ENCODE measurements at regions not wholly inside any gene's neighbourhood (a gene's known extent, or its start where the extent isn't known, plus 50 kb on each side); places are given as distances from the start of the nearest gene placed in this dataset.

DNA sequence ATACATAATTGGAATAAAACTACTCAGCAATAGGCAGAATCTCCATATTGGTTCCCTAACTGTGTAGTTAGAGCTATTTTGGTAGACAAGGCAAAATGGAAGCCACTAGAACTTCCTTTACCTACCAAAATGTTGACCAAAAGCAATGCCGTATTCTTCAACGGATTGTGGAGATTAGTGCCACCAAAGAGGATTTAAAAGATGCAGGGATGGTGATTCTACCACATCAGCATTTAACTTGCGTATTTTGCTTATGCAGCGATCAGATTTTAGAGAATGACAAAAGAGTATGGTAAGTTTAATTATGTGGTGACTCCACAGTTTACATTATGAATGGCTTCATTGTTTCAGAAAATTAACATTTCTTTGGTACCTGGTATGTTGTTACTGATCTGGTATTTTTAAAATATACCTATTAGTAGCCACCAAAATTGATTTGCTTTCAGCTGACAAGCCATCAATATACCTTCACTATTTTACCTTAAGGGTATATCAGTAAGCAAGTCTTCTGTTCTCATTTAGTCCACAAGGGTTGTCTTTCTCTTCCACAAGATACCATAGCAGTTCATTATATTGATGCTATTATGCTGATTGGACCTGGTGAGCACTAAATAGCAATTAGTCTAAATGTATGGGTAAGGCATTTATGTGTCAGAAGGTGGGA, 1910.7 kb upstream of the PRR20A start:
- no peaks in the 10 kb centered on the region for H3K4me1 Mint-ChIP-seq
- DNase-seq (ENCODE audit: low spot score in 2 of 2) (no peak), ATAC-seq (replicated peaks; ENCODE audit: extremely low read depth, poor library complexity, severe bottlenecking) (no peak)
- no peaks in the 10 kb centered on the region for H3K36me3 Mint-ChIP-seq (ENCODE audit: insufficient read depth)
- H3K27ac Mint-ChIP-seq (ENCODE audit: low read depth), result no peak overlapping the region
- H3K27me3 Mint-ChIP-seq, result no peaks in the 10 kb centered on the region
- H3K4me3 Mint-ChIP-seq, result no peak overlapping the region
- H3K9me3 Mint-ChIP-seq, result peaks cover 12% of the 10 kb centered on the region

DNA sequence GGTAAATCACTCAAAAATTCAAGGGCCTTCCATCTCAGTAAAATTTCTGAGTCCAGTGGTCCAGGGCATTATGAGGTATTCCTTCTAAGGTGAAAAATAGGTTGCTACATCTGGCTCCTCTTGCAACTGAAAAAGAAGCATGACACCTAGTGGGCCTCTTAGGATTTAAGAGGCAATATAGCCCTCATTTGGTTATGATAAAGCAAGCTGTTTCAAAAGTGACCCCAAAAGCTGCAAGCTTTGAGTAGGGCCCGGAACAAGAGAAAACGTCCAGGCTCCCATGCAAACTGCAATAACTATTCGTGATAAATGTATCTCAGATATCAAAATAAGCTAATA, 1910.2 kb upstream of the PRR20A start:
- ATAC-seq (replicated peaks; ENCODE audit: extremely low read depth, poor library complexity, severe bottlenecking) (no peak), DNase-seq (ENCODE audit: low spot score in 2 of 2) (no peak)
- no peak overlapping the region for H3K4me3 Mint-ChIP-seq
- H3K27me3 Mint-ChIP-seq, result no peaks in the 10 kb centered on the region
- H3K36me3 Mint-ChIP-seq (ENCODE audit: insufficient read depth), result no peaks in the 10 kb centered on the region
- no peaks in the 10 kb centered on the region for H3K4me1 Mint-ChIP-seq
- peaks cover 12% of the 10 kb centered on the region for H3K9me3 Mint-ChIP-seq
- no peak overlapping the region for H3K27ac Mint-ChIP-seq (ENCODE audit: low read depth)

DNA sequence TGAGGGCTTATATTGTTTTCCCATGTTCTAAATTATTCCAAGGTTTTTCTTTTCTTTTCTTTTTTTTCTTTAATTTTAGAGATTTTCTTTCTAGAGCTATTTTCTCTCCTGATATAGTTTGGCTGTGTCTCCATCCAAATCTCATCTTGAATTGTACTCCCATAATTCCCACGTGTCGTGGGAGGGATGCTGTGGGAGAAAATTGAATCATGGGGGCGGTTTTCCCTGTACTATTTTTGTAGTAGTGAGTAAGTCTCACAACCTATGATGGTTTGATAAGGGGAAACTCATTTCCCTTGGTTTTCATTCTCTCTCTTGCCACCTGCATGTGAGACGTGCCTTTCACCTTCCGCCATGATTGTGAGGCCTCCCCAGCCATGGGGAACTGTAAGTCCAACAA, 1906.4 kb upstream of the PRR20A start:
- Mint-ChIP-seq H3K9me3 (peaks cover 23% of the 10 kb centered on the region), H3K36me3 (ENCODE audit: insufficient read depth) (peaks cover 2% of the 10 kb centered on the region), H3K27ac (ENCODE audit: low read depth) (no peak overlapping the region), H3K27me3 (no peaks in the 10 kb centered on the region), H3K4me1 (no peaks in the 10 kb centered on the region), H3K4me3 (no peak overlapping the region)
- ATAC-seq (replicated peaks; ENCODE audit: extremely low read depth, poor library complexity, severe bottlenecking) (no peak), DNase-seq (ENCODE audit: low spot score in 2 of 2) (no peak)

DNA sequence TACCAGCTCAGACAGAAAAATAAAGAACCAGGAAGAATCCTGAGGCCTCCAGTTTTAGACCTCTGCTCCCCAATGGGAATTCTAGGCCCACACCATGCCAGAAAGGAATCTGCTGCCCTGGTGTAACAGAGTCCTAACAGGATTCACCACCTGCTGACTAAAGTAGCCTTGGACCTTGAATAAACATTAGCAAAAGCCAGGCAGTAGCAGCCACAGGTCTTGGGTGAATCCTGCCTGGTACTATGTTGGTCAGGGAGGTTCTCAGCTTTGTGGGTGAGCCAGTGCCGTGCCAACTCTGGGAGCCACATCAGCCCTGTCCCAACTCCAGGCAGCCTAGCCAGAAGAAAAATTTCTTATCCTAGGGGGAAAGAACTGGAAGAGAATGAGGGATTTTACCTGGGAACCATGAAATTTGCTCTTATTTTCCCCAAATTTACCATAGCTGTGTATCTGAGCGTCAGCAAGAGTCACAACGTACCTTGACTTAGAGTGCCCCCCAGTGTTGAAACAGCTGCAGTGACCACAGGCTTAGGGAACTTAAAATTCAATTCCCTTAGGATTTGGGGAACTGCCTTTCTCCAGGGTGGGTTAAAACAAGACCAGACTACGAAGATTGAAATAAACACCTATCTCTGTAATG, 1895.6 kb upstream of the PRR20A start:
- DNase-seq (ENCODE audit: low spot score in 2 of 2) (no peak), ATAC-seq (replicated peaks; ENCODE audit: extremely low read depth, poor library complexity, severe bottlenecking) (no peak)
- no peak overlapping the region for H3K4me3 Mint-ChIP-seq
- H3K36me3 Mint-ChIP-seq (ENCODE audit: insufficient read depth), result no peaks in the 10 kb centered on the region
- H3K27ac Mint-ChIP-seq (ENCODE audit: low read depth), result no peak overlapping the region
- H3K4me1 Mint-ChIP-seq, result no peaks in the 10 kb centered on the region
- no peaks in the 10 kb centered on the region for H3K27me3 Mint-ChIP-seq
- H3K9me3 Mint-ChIP-seq, result peaks cover 25% of the 10 kb centered on the region

DNA sequence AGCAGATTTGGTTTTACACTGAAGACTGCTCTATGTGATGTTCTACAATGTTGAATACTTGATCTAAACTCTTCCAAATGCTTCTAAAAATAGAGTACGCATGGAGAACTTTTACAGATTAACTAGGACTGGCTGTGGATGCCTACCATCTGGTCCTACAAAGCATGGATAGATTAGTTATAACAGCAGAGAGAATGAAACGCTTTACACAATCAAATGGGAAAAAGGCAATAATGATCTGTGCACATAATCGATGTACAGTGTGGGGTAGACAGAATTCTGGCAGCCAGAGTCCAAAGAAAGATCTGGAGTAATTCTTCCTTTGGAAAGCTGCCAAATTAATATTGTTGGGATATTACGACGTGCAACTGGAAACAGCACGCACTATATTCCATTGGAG, 1885.5 kb upstream of the PRR20A start:
- no peaks in the 10 kb centered on the region for H3K4me1 Mint-ChIP-seq
- peaks cover 1% of the 10 kb centered on the region for H3K36me3 Mint-ChIP-seq (ENCODE audit: insufficient read depth)
- H3K4me3 Mint-ChIP-seq, result no peak overlapping the region
- ATAC-seq (replicated peaks; ENCODE audit: extremely low read depth, poor library complexity, severe bottlenecking) (no peak), DNase-seq (ENCODE audit: low spot score in 2 of 2) (no peak)
- no peaks in the 10 kb centered on the region for H3K27me3 Mint-ChIP-seq
- no peak overlapping the region for H3K27ac Mint-ChIP-seq (ENCODE audit: low read depth)
- H3K9me3 Mint-ChIP-seq, result peaks cover 46% of the 10 kb centered on the region

DNA sequence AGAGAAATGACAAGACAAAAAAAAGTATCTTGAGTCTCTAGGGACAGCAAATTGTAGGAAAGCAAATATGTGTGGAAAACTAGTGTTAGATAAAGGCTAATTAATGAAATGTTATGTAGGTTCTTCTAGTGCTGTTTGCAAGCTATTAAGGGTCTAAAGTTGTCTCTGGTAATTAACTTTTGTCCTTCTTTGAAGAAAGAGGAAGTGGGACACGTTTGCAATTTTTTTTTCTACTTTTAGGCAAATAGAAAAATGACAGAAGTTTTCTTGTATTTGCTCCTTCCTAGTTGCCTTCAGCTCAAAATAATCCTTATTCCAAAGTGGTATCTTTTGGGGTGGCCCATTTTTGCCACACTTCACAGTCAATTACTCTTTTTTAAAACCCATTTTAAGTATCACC, 1877.7 kb upstream of the PRR20A start:
- Mint-ChIP-seq H3K9me3 (peaks cover 28% of the 10 kb centered on the region), H3K27me3 (no peaks in the 10 kb centered on the region), H3K4me3 (no peak overlapping the region), H3K4me1 (no peaks in the 10 kb centered on the region), H3K36me3 (ENCODE audit: insufficient read depth) (no peaks in the 10 kb centered on the region), H3K27ac (ENCODE audit: low read depth) (no peak overlapping the region)
- DNase-seq (ENCODE audit: low spot score in 2 of 2) (no peak), ATAC-seq (replicated peaks; ENCODE audit: extremely low read depth, poor library complexity, severe bottlenecking) (no peak)

DNA sequence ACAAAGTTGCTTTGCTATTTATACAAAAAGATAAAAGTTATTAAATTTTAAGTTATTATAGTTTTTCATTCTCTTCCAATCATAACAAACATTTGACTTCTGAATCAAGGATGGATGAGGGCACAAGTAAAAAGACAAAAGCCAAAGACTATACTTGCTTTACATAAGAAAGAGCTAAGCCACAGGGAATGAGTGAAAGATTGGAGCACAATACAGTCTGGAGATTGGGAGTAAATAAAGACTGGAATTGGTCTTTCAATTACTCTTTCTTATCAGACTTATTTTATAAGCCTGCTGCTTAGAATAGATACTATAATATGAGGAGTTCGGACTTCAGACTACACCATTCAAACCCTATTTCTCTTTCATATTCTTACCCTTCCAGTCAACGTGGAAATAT, 1874.1 kb upstream of the PRR20A start:
- ATAC-seq (replicated peaks; ENCODE audit: extremely low read depth, poor library complexity, severe bottlenecking), result no peak

DNA sequence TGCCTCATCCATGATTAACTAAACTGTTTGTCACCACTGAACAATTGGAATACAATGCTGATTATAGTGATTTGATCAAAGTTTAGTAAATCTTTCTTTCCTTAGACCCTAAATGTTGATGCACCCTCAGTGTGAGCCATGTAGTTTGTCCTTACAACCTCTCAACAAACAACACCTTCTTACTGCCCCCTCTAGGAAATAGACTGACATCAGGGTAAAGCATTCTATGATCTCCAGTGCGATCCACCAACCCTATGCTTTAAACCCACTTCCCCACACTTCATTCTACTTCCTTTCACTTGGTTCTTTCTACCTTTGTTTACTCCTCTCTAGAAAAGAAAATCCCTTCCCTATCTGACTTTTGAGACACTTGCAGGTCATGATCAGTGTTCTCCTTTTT, 1842.5 kb upstream of the PRR20A start:
- no peak overlapping the region for H3K4me3 Mint-ChIP-seq
- H3K9me3 Mint-ChIP-seq, result peaks cover 28% of the 10 kb centered on the region
- no peaks in the 10 kb centered on the region for H3K27me3 Mint-ChIP-seq
- no peak for DNase-seq (ENCODE audit: low spot score in 2 of 2)
- H3K27ac Mint-ChIP-seq (ENCODE audit: low read depth), result no peak overlapping the region
- H3K36me3 Mint-ChIP-seq (ENCODE audit: insufficient read depth), result no peaks in the 10 kb centered on the region
- ATAC-seq (replicated peaks; ENCODE audit: extremely low read depth, poor library complexity, severe bottlenecking), result no peak
- no peaks in the 10 kb centered on the region for H3K4me1 Mint-ChIP-seq

More for the DNA sequence above, 1874.1 kb upstream of the PRR20A start:
- no peaks in the 10 kb centered on the region for H3K4me1 Mint-ChIP-seq
- H3K9me3 Mint-ChIP-seq, result peaks cover 16% of the 10 kb centered on the region
- H3K27ac Mint-ChIP-seq (ENCODE audit: low read depth), result no peak overlapping the region
- no peaks in the 10 kb centered on the region for H3K27me3 Mint-ChIP-seq
- no peak for DNase-seq (ENCODE audit: low spot score in 2 of 2)
- H3K36me3 Mint-ChIP-seq (ENCODE audit: insufficient read depth), result no peaks in the 10 kb centered on the region
- H3K4me3 Mint-ChIP-seq, result no peak overlapping the region

DNA sequence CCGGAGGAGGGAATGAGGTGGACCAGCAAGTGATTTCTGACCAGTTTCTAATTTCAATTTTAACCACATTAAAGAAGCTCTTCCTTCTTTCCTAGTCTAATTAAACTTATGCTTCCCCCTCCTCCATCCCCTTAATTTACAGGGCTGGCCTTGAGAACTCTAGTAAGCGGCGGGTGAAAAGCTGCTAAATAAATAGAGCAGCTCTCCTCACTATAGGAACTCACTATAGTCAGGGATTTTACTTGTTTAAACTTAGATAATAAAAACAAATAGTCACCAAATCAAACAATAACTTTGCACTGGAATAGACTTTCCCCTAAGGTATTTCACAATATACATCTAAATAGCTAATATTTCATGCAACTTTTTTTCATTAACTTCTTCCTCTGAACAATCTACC, 1838.2 kb upstream of the PRR20A start:
- no peak overlapping the region for H3K4me3 Mint-ChIP-seq
- ATAC-seq (replicated peaks; ENCODE audit: extremely low read depth, poor library complexity, severe bottlenecking) (no peak), DNase-seq (ENCODE audit: low spot score in 2 of 2) (no peak)
- H3K4me1 Mint-ChIP-seq, result no peaks in the 10 kb centered on the region
- peaks cover 22% of the 10 kb centered on the region for H3K9me3 Mint-ChIP-seq
- H3K27ac Mint-ChIP-seq (ENCODE audit: low read depth), result no peak overlapping the region
- H3K36me3 Mint-ChIP-seq (ENCODE audit: insufficient read depth), result no peaks in the 10 kb centered on the region
- no peaks in the 10 kb centered on the region for H3K27me3 Mint-ChIP-seq

DNA sequence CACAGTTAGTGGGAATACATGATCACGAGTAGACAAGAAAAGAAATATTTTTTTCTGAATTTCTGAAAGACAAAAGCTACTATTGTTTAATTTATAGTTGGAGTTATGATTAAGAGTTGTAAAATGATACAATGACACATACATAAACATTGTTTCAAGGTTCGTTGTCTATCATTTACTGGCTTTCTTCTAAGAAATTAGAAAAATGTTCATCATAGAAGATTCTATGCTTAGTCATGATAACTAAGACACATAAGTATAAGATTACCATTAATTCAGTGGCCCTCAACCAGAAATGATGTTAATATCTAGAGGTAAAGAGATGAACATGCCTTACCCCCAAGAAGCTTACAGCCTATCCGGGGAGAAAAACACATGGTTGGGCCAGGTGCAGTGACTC, 1832.8 kb upstream of the PRR20A start:
- Mint-ChIP-seq H3K27ac (ENCODE audit: low read depth) (no peak overlapping the region), H3K9me3 (peaks cover 19% of the 10 kb centered on the region), H3K36me3 (ENCODE audit: insufficient read depth) (no peaks in the 10 kb centered on the region), H3K4me3 (no peak overlapping the region), H3K27me3 (no peaks in the 10 kb centered on the region), H3K4me1 (no peaks in the 10 kb centered on the region)
- DNase-seq (ENCODE audit: low spot score in 2 of 2), result no peak
- no peak for ATAC-seq (replicated peaks; ENCODE audit: extremely low read depth, poor library complexity, severe bottlenecking)

DNA sequence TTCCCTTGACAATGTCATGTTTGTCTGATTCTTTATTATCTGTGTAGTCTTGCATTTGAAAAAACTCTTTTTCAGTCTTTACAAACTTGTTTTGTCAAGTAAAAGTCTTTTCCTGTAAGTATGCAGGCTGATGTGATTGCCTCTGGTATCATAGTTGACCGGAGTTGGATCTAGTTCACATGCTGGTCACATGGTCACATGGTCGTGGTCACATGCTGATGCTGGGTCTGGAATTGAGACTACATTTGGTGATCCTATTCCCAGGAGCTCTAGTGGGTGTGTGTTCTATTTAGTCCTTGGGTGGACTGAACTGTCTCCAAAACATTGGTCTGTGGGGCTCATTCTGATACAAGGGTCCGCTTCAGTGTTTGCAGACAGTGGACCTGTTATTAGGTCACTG, 1798.8 kb upstream of the PRR20A start:
- DNase-seq (ENCODE audit: low spot score in 2 of 2), result no peak
- no peaks in the 10 kb centered on the region for H3K36me3 Mint-ChIP-seq (ENCODE audit: insufficient read depth)

DNA sequence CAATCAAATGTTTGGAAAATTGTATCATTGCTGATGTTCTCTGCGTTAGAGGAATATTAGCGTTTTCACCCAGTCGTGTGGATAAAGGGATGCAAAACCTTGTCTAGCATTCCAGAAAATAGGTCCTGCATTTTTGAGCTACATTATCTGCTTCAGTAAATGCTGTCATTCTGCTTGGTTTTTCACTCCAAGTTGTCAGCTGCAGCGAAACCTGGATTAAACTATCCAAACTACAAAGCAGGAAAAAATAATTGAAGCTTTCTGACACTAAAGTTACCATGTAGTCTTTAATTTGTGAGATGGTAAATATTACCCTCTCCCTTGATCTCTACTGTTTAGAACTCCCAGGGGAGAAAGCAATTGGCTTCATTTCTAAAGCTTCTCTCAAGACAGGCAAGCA, 1795.5 kb upstream of the PRR20A start:
- ATAC-seq (replicated peaks; ENCODE audit: extremely low read depth, poor library complexity, severe bottlenecking) (no peak), DNase-seq (ENCODE audit: low spot score in 2 of 2) (no peak)
- H3K27ac Mint-ChIP-seq (ENCODE audit: low read depth), result no peak overlapping the region
- H3K9me3 Mint-ChIP-seq, result peaks cover 10% of the 10 kb centered on the region
- no peaks in the 10 kb centered on the region for H3K27me3 Mint-ChIP-seq
- H3K4me3 Mint-ChIP-seq, result no peak overlapping the region
- H3K4me1 Mint-ChIP-seq, result no peaks in the 10 kb centered on the region
- H3K36me3 Mint-ChIP-seq (ENCODE audit: insufficient read depth), result no peaks in the 10 kb centered on the region

More for the DNA sequence above, 1798.8 kb upstream of the PRR20A start:
- Mint-ChIP-seq H3K27ac (ENCODE audit: low read depth) (no peak overlapping the region), H3K4me3 (no peak overlapping the region), H3K27me3 (no peaks in the 10 kb centered on the region), H3K4me1 (no peaks in the 10 kb centered on the region), H3K9me3 (peaks cover 21% of the 10 kb centered on the region)
- ATAC-seq (replicated peaks; ENCODE audit: extremely low read depth, poor library complexity, severe bottlenecking), result no peak

DNA sequence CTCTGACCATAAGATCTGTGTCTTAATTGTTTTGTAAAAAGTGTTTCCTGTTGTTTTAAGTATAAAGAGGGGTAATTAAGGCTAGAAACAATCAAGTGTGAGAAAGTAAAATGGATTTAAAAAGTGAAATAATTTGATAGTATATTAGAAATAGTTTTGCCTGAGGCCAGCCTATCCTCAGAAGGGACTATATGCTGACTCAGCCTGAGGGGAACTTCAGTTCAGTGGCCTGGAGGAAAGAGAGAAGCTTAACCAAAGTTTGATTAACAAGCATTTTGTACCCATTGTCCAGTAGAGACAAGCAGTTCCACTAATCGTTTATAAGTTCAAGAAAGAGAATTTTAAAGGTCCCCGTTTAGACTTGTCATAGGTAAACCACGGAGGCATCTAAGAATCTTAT, 1793.2 kb upstream of the PRR20A start:
- H3K4me3 Mint-ChIP-seq, result no peak overlapping the region
- no peaks in the 10 kb centered on the region for H3K4me1 Mint-ChIP-seq
- no peak overlapping the region for H3K27ac Mint-ChIP-seq (ENCODE audit: low read depth)
- peaks cover 4% of the 10 kb centered on the region for H3K9me3 Mint-ChIP-seq
- no peaks in the 10 kb centered on the region for H3K36me3 Mint-ChIP-seq (ENCODE audit: insufficient read depth)
- DNase-seq (ENCODE audit: low spot score in 2 of 2), result no peak
- H3K27me3 Mint-ChIP-seq, result no peaks in the 10 kb centered on the region
- no peak for ATAC-seq (replicated peaks; ENCODE audit: extremely low read depth, poor library complexity, severe bottlenecking)

All from central memory CD8-positive, alpha-beta T cell (primary cell).